ENCODE measurements at regions not wholly inside any gene's neighbourhood (a gene's known extent, or its start where the extent isn't known, plus 50 kb on each side); places are given as distances from the start of the nearest gene placed in this dataset.

GRCh38 chr6:156582509-156582992 lies 194.6 kb upstream of the ARID1B start:
- intact Hi-C loops (cut with DNase I; ENCODE audit: low total_unique reads), result no loop called here
- peak in 1 of 2 donors; percentile 62 for DNase-seq
- Histone ChIP-seq H3K4me1 (no peaks in the 10 kb centered on the region), H3K27me3 (no peaks in the 10 kb centered on the region), H3K36me3 (no peaks in the 10 kb centered on the region), H3K4me3 (no peak overlapping the region), H3K9me3 (peaks cover 4 to 22% (median 16%) of the 10 kb centered on the region in 4 donors), H3K27ac (no peak overlapping the region)
- no peak for TF ChIP-seq POLR2A (IDR thresholded peaks at IDR 0.05)
- no peak for TF ChIP-seq POLR2AphosphoS5 (IDR thresholded peaks at IDR 0.05)
- no peak for TF ChIP-seq EP300 (IDR thresholded peaks at IDR 0.05)
- TF ChIP-seq CTCF (IDR thresholded peaks at IDR 0.05), result no peak
- WGBS, 5 donors, result 46 to 55% (median 52%) methylated on average over 7 of the region's 7 CpGs

GRCh38 chr6:156579564-156579963 lies 197.6 kb upstream of the ARID1B start:
- intact Hi-C loops (cut with DNase I; ENCODE audit: low total_unique reads), result no loop called here
- no peaks in the 10 kb centered on the region for H3K36me3 ChIP-seq
- H3K27ac ChIP-seq, result no peak overlapping the region
- no peaks in the 10 kb centered on the region for H3K27me3 ChIP-seq
- peaks cover 4 to 43% (median 27%) of the 10 kb centered on the region in 4 donors for H3K9me3 ChIP-seq
- H3K4me3 ChIP-seq, result no peak overlapping the region
- DNase-seq, result no peak
- TF ChIP-seq CTCF (IDR thresholded peaks at IDR 0.05), result no peak
- TF ChIP-seq POLR2AphosphoS5 (IDR thresholded peaks at IDR 0.05), result no peak
- no peak for TF ChIP-seq EP300 (IDR thresholded peaks at IDR 0.05)
- no peak for TF ChIP-seq POLR2A (IDR thresholded peaks at IDR 0.05)
- H3K4me1 ChIP-seq, result no peaks in the 10 kb centered on the region

- DNase-seq, result no peak
- intact Hi-C loops (cut with DNase I; ENCODE audit: low total_unique reads), result no loop called here
- Histone ChIP-seq H3K4me3 (no peak overlapping the region), H3K4me1 (no peaks in the 10 kb centered on the region), H3K27ac (no peak overlapping the region), H3K9me3 (peaks cover 4 to 43% (median 27%) of the 10 kb centered on the region in 4 donors), H3K36me3 (no peaks in the 10 kb centered on the region), H3K27me3 (no peaks in the 10 kb centered on the region)
- TF ChIP-seq POLR2A (IDR thresholded peaks at IDR 0.05) (no peak), CTCF (IDR thresholded peaks at IDR 0.05) (no peak), POLR2AphosphoS5 (IDR thresholded peaks at IDR 0.05) (no peak), EP300 (IDR thresholded peaks at IDR 0.05) (no peak)
- 71 to 94% (median 91%) methylated on average over 1 of the region's 1 CpG for WGBS, 5 donors
Observed at GRCh38 chr6:156577749-156578148, 199.4 kb upstream of the ARID1B start.

GRCh38 chr6:156575361-156575760 lies 201.8 kb upstream of the ARID1B start:
- Histone ChIP-seq H3K9me3 (peaks cover 4 to 43% (median 27%) of the 10 kb centered on the region in 4 donors), H3K4me3 (no peak overlapping the region), H3K27me3 (no peaks in the 10 kb centered on the region), H3K27ac (no peak overlapping the region), H3K36me3 (no peaks in the 10 kb centered on the region), H3K4me1 (no peaks in the 10 kb centered on the region)
- no peak for TF ChIP-seq POLR2AphosphoS5 (IDR thresholded peaks at IDR 0.05)
- no peak for DNase-seq
- intact Hi-C loops (cut with DNase I; ENCODE audit: low total_unique reads), result no loop called here

- Histone ChIP-seq H3K27ac (no peak overlapping the region), H3K27me3 (no peaks in the 10 kb centered on the region), H3K9me3 (peaks cover 0 to 9% (median 2%) of the 10 kb centered on the region in 4 donors), H3K36me3 (no peaks in the 10 kb centered on the region), H3K4me1 (peaks cover 0 to 13% (median 6%) of the 10 kb centered on the region in 4 donors), H3K4me3 (no peak overlapping the region)
- no peak for DNase-seq
- intact Hi-C loops (cut with DNase I; ENCODE audit: low total_unique reads), result loop anchor here (5.0 to 10.0 kb wide), 3 partner anchors 130 to 618 kb away; no protein-coding TSS in a partner anchor
- TF ChIP-seq POLR2AphosphoS5 (IDR thresholded peaks at IDR 0.05) (no peak), POLR2A (IDR thresholded peaks at IDR 0.05) (no peak), CTCF (IDR thresholded peaks at IDR 0.05) (no peak), EP300 (IDR thresholded peaks at IDR 0.05) (no peak)
- WGBS, 5 donors, result 70 to 75% (median 73%) methylated on average over 10 of the region's 10 CpGs
Observed at GRCh38 chr6:156564807-156565149, 212.4 kb upstream of the ARID1B start.

Measured in stomach (tissue), 8 donors.